MM.1S (cell line): ENCODE measurements at regions not wholly inside any gene's neighbourhood (a gene's known extent, or its start where the extent isn't known, plus 50 kb on each side); places are given as distances from the start of the nearest gene placed in this dataset.

ENCODE experiments used
- DNase-seq: peaks from one replicate; pipeline ENCODE4 v3.0.0-alpha.2; 2015
- H2AFZ ChIP-seq: fragments of 300-600 bp; sonication (generic); 2 replicates; pipeline ENCODE4 v1.6.0; 2016; ENCODE audit warnings: antibody characterized with exemption, low read length
- H3F3A ChIP-seq: fragments of 300-600 bp; sonication (generic); 2 replicates; pipeline ENCODE4 v1.6.1; 2016; ENCODE audit warnings: mild to moderate bottlenecking, antibody characterized with exemption, low read length, moderate library complexity, mixed read lengths; ENCODE audit not compliant: insufficient read depth
- H3K27ac ChIP-seq: fragments of 300-600 bp; sonication (generic); 2 replicates; pipeline ENCODE4 v1.5.1; 2016; ENCODE audit warnings: mild to moderate bottlenecking, low read length
- H3K27me3 ChIP-seq: fragments of 300-600 bp; sonication (generic); replicated peaks from 2 replicates; pipeline ENCODE4 v1.6.0; 2016; ENCODE audit warnings: low read length; ENCODE audit not compliant: insufficient read depth
- H3K36me3 ChIP-seq: fragments of 300-600 bp; sonication (generic); replicated peaks from 2 replicates; pipeline ENCODE4 v1.6.1; 2016; ENCODE audit warnings: mild to moderate bottlenecking, low read length, mixed read lengths; ENCODE audit not compliant: insufficient read depth
- H3K4me1 ChIP-seq: fragments of 300-600 bp; sonication (generic); 2 replicates; pipeline ENCODE4 v1.6.1; 2016; ENCODE audit warnings: low read length, mixed read lengths
- H3K4me2 ChIP-seq: fragments of 300-600 bp; sonication (generic); 2 replicates; pipeline ENCODE4 v1.6.0; 2016; ENCODE audit warnings: low read depth, low read length
- H3K4me3 ChIP-seq: fragments of 300-600 bp; sonication (generic); 2 replicates; pipeline ENCODE4 v1.5.1; 2016; ENCODE audit warnings: low read length, mixed read lengths
- H3K79me2 ChIP-seq: fragments of 300-600 bp; sonication (generic); 2 replicates; pipeline ENCODE4 v1.6.1; 2016; ENCODE audit warnings: mixed run types, low read length, mixed read lengths
- H3K9ac ChIP-seq: fragments of 300-600 bp; sonication (generic); 2 replicates; pipeline ENCODE4 v1.6.1; 2016; ENCODE audit warnings: low read length, mixed read lengths
- H3K9me2 ChIP-seq: fragments of 300-600 bp; sonication (generic); replicated peaks from 2 replicates; pipeline ENCODE4 v1.6.1; 2016; ENCODE audit warnings: mild to moderate bottlenecking, low read length, mixed read lengths; ENCODE audit not compliant: insufficient read depth
- H3K9me3 ChIP-seq: fragments of 300-600 bp; sonication (generic); replicated peaks from 2 replicates; pipeline ENCODE4 v1.6.1; 2016; ENCODE audit warnings: mild to moderate bottlenecking, low read length, mixed read lengths; ENCODE audit not compliant: insufficient read depth
- H4K20me1 ChIP-seq: fragments of 300-600 bp; sonication (generic); 2 replicates; pipeline ENCODE4 v1.6.1; 2016; ENCODE audit warnings: mild to moderate bottlenecking, low read length, moderate library complexity, mixed read lengths; ENCODE audit not compliant: insufficient read depth
- CTCF ChIP-seq: fragments of 300-600 bp; sonication (generic); IDR thresholded peaks from 2 replicates; pipeline ENCODE4 v1.5.1; 2016; ENCODE audit warnings: antibody characterized with exemption, low read length, mixed read lengths
- EZH2 ChIP-seq: fragments of 300-600 bp; sonication (generic); optimal IDR thresholded peaks from 2 replicates; pipeline ENCODE3; 2017; ENCODE audit warnings: low read depth, mild to moderate bottlenecking, antibody characterized with exemption, low read length, mixed read lengths
- EZH2phosphoT487 ChIP-seq: fragments of 300-600 bp; sonication (generic); IDR thresholded peaks from 2 replicates; pipeline ENCODE4 v1.6.1; 2018; ENCODE audit warnings: antibody characterized with exemption, low read length

- no peaks in the 10 kb centered on the region for H3F3A ChIP-seq
- H3K9me3 ChIP-seq, result no peaks in the 10 kb centered on the region
- no peaks in the 10 kb centered on the region for H4K20me1 ChIP-seq
- no peaks in the 10 kb centered on the region for H3K79me2 ChIP-seq
- H3K4me2 ChIP-seq, result no peak overlapping the region
- no peaks in the 10 kb centered on the region for H3K9me2 ChIP-seq
- H3K4me1 ChIP-seq, result no peaks in the 10 kb centered on the region
- TF ChIP-seq EZH2phosphoT487 (no peak), CTCF (no peak), EZH2 (no peak)
- no peak overlapping the region for H2AFZ ChIP-seq
- H3K9ac ChIP-seq, result no peak overlapping the region
- no peak overlapping the region for H3K27ac ChIP-seq
- H3K4me3 ChIP-seq, result no peak overlapping the region
- no peaks in the 10 kb centered on the region for H3K27me3 ChIP-seq
- H3K36me3 ChIP-seq, result no peaks in the 10 kb centered on the region
- DNase-seq, result no peak
Observed at GRCh38 chr10:118112543-118113125, 65.9 kb upstream of the RAB11FIP2 start.

- H3K27ac ChIP-seq, result no peak overlapping the region
- no peak overlapping the region for H3K9ac ChIP-seq
- H3K4me3 ChIP-seq, result no peak overlapping the region
- no peak for TF ChIP-seq CTCF
- no peak for TF ChIP-seq EZH2phosphoT487
- no peak for TF ChIP-seq EZH2
- no peaks in the 10 kb centered on the region for H3K9me2 ChIP-seq
- no peaks in the 10 kb centered on the region for H3K9me3 ChIP-seq
- H3K36me3 ChIP-seq, result no peaks in the 10 kb centered on the region
- H4K20me1 ChIP-seq, result no peaks in the 10 kb centered on the region
- no peak overlapping the region for H2AFZ ChIP-seq
- no peak for DNase-seq
- H3F3A ChIP-seq, result no peaks in the 10 kb centered on the region
- no peaks in the 10 kb centered on the region for H3K4me1 ChIP-seq
- no peak overlapping the region for H3K4me2 ChIP-seq
- no peaks in the 10 kb centered on the region for H3K27me3 ChIP-seq
- H3K79me2 ChIP-seq, result no peaks in the 10 kb centered on the region
Observed at GRCh38 chr10:118110750-118111149, 64.0 kb upstream of the RAB11FIP2 start.

GRCh38 chr10:118108194-118109026 lies 61.7 kb upstream of the RAB11FIP2 start:
- no peaks in the 10 kb centered on the region for H3F3A ChIP-seq
- no peaks in the 10 kb centered on the region for H3K4me1 ChIP-seq
- H3K36me3 ChIP-seq, result no peaks in the 10 kb centered on the region
- no peaks in the 10 kb centered on the region for H3K27me3 ChIP-seq
- H3K4me2 ChIP-seq, result no peak overlapping the region
- no peak for TF ChIP-seq EZH2phosphoT487
- no peak for TF ChIP-seq CTCF
- TF ChIP-seq EZH2, result no peak
- no peaks in the 10 kb centered on the region for H3K9me2 ChIP-seq
- H4K20me1 ChIP-seq, result no peaks in the 10 kb centered on the region
- H3K9ac ChIP-seq, result no peak overlapping the region
- H3K27ac ChIP-seq, result no peak overlapping the region
- H3K4me3 ChIP-seq, result no peak overlapping the region
- no peaks in the 10 kb centered on the region for H3K79me2 ChIP-seq
- no peak overlapping the region for H2AFZ ChIP-seq
- DNase-seq, result no peak
- H3K9me3 ChIP-seq, result no peaks in the 10 kb centered on the region
